Ectodermal cell (in vitro differentiated cells): ENCODE measurements at regions not wholly inside any gene's neighbourhood (a gene's known extent, or its start where the extent isn't known, plus 50 kb on each side); places are given as distances from the start of the nearest gene placed in this dataset.

Experiments
- H3K27ac ChIP-seq: 2 replicates; pipeline ENCODE4 v1.7.0; 2013; ENCODE audit warnings: mild to moderate bottlenecking, low read depth, low read length; ENCODE audit not compliant: insufficient read depth, poor library complexity, severe bottlenecking
- H3K27me3 ChIP-seq: 2 replicates; pipeline ENCODE4 v1.7.0; 2013; ENCODE audit warnings: mild to moderate bottlenecking, low read length; ENCODE audit not compliant: insufficient read depth, control insufficient read depth, poor library complexity, severe bottlenecking
- H3K36me3 ChIP-seq: one replicate; pipeline ENCODE4 v1.7.0; 2013; ENCODE audit warnings: low read length; ENCODE audit not compliant: control insufficient read depth, insufficient read depth
- H3K4me1 ChIP-seq: one replicate; pipeline ENCODE4 v1.7.0; 2013; ENCODE audit warnings: low read length; ENCODE audit not compliant: control insufficient read depth, insufficient read depth
- H3K4me3 ChIP-seq: 2 replicates; pipeline ENCODE4 v1.7.0; 2013; ENCODE audit warnings: low read depth, low read length, control low read depth; ENCODE audit not compliant: insufficient read depth
- H3K9me3 ChIP-seq: 2 replicates; pipeline ENCODE4 v1.7.0; 2013; ENCODE audit warnings: mild to moderate bottlenecking, low read length, moderate library complexity; ENCODE audit not compliant: control insufficient read depth
- whole genome bisulfite sequencing, 2 experiments: methylation state at CpG; one replicate each; pipeline ENCODE4 v1.1.7; 2013; ENCODE audit warnings: missing lambda C conversion rate in 2 of 2; 5-methylcytosine and 5-hydroxymethylcytosine counted together

- no peak overlapping the region for H3K27ac ChIP-seq
- no peaks in the 10 kb centered on the region for H3K27me3 ChIP-seq
- no peaks in the 10 kb centered on the region for H3K4me1 ChIP-seq
- no peaks in the 10 kb centered on the region for H3K9me3 ChIP-seq
- H3K36me3 ChIP-seq = no peaks in the 10 kb centered on the region
- H3K4me3 ChIP-seq = no peak overlapping the region
- WGBS, 2 experiments = 100% methylated on average over 1 of the region's 2 CpGs
These were observed 266.5 kb upstream of the SPOPL start for GRCh38 chr2:138235041-138235440.

GRCh38 chr2:138236142-138236541, 265.4 kb upstream of the SPOPL start:
- WGBS, 2 experiments = 92% methylated on average over 6 of the region's 6 CpGs
- no peak overlapping the region for H3K27ac ChIP-seq

GRCh38 chr2:138237667-138238384, 263.7 kb upstream of the SPOPL start:
- no peaks in the 10 kb centered on the region for H3K36me3 ChIP-seq
- H3K9me3 ChIP-seq = no peaks in the 10 kb centered on the region
- no peak overlapping the region for H3K27ac ChIP-seq
- 79 to 89% methylated on average over 5 of the region's 5 CpGs for WGBS, 2 experiments
- H3K4me1 ChIP-seq = no peaks in the 10 kb centered on the region
- no peaks in the 10 kb centered on the region for H3K27me3 ChIP-seq
- H3K4me3 ChIP-seq = no peak overlapping the region

More at GRCh38 chr2:138236142-138236541, 265.4 kb upstream of the SPOPL start:
- Histone ChIP-seq H3K36me3 (no peaks in the 10 kb centered on the region), H3K27me3 (no peaks in the 10 kb centered on the region), H3K4me1 (no peaks in the 10 kb centered on the region), H3K4me3 (no peak overlapping the region), H3K9me3 (no peaks in the 10 kb centered on the region)

- Histone ChIP-seq H3K36me3 (no peaks in the 10 kb centered on the region), H3K9me3 (no peaks in the 10 kb centered on the region), H3K27me3 (no peaks in the 10 kb centered on the region), H3K4me1 (no peaks in the 10 kb centered on the region), H3K4me3 (no peak overlapping the region), H3K27ac (no peak overlapping the region)
These were observed 262.7 kb upstream of the SPOPL start for GRCh38 chr2:138238908-138239307.

GRCh38 chr2:138239902-138240491, 261.6 kb upstream of the SPOPL start:
- WGBS, 2 experiments = 95 to 100% methylated on average over 2 of the region's 2 CpGs
- no peaks in the 10 kb centered on the region for H3K4me1 ChIP-seq
- no peak overlapping the region for H3K4me3 ChIP-seq
- H3K9me3 ChIP-seq = no peaks in the 10 kb centered on the region
- H3K36me3 ChIP-seq = no peaks in the 10 kb centered on the region
- no peak overlapping the region for H3K27ac ChIP-seq
- no peaks in the 10 kb centered on the region for H3K27me3 ChIP-seq

GRCh38 chr2:138243372-138243771, 258.2 kb upstream of the SPOPL start:
- Histone ChIP-seq H3K4me1 (no peaks in the 10 kb centered on the region), H3K9me3 (no peaks in the 10 kb centered on the region), H3K36me3 (no peaks in the 10 kb centered on the region), H3K4me3 (no peak overlapping the region), H3K27me3 (no peaks in the 10 kb centered on the region), H3K27ac (no peak overlapping the region)

GRCh38 chr2:138244501-138244925, 257.1 kb upstream of the SPOPL start:
- no peaks in the 10 kb centered on the region for H3K27me3 ChIP-seq
- no peaks in the 10 kb centered on the region for H3K9me3 ChIP-seq
- no peaks in the 10 kb centered on the region for H3K36me3 ChIP-seq
- H3K27ac ChIP-seq = no peak overlapping the region
- no peaks in the 10 kb centered on the region for H3K4me1 ChIP-seq
- H3K4me3 ChIP-seq = no peak overlapping the region

GRCh38 chr2:138245310-138245709, 256.3 kb upstream of the SPOPL start:
- H3K4me3 ChIP-seq = no peak overlapping the region
- no peaks in the 10 kb centered on the region for H3K27me3 ChIP-seq
- no peaks in the 10 kb centered on the region for H3K4me1 ChIP-seq
- H3K27ac ChIP-seq = no peak overlapping the region
- H3K36me3 ChIP-seq = no peaks in the 10 kb centered on the region
- no peaks in the 10 kb centered on the region for H3K9me3 ChIP-seq

- Histone ChIP-seq H3K4me3 (no peak overlapping the region), H3K4me1 (no peaks in the 10 kb centered on the region), H3K36me3 (no peaks in the 10 kb centered on the region), H3K27ac (no peak overlapping the region), H3K9me3 (no peaks in the 10 kb centered on the region), H3K27me3 (no peaks in the 10 kb centered on the region)
- 60% methylated on average over 1 of the region's 2 CpGs; no CpG with 5 or more reads in 1 of the 2 experiments for WGBS, 2 experiments
These were observed 254.3 kb upstream of the SPOPL start for GRCh38 chr2:138247302-138247701.

- no peaks in the 10 kb centered on the region for H3K9me3 ChIP-seq
- no peak overlapping the region for H3K27ac ChIP-seq
- no peaks in the 10 kb centered on the region for H3K27me3 ChIP-seq
- no peaks in the 10 kb centered on the region for H3K4me1 ChIP-seq
- no peaks in the 10 kb centered on the region for H3K36me3 ChIP-seq
- no peak overlapping the region for H3K4me3 ChIP-seq
These were observed 252.4 kb upstream of the SPOPL start for GRCh38 chr2:138249207-138249606.
